HepG2 (cell line): ENCODE measurements at regions not wholly inside any gene's neighbourhood (a gene's known extent, or its start where the extent isn't known, plus 50 kb on each side); places are given as distances from the start of the nearest gene placed in this dataset.

Experiments
- AGO1 ChIP-seq: fragments of 200-400 bp; formaldehyde crosslinking; IDR thresholded peaks from 2 replicates; pipeline ENCODE4 v1.6.1; 2017; ENCODE audit warnings: mild to moderate bottlenecking, low read depth, low read length, moderate library complexity; ENCODE audit not compliant: poor library complexity, severe bottlenecking
- ARNT ChIP-seq: fragments of 450-650 bp; IDR thresholded peaks from 2 replicates; pipeline ENCODE4 v1.6.1; 2017
- CEBPG ChIP-seq: IDR thresholded peaks from 2 replicates; pipeline ENCODE4 v1.6.1; 2016
- EP300 ChIP-seq, 3 experiments: sonication (generic) in 1 of 3; formaldehyde crosslinking in 1 of 3; IDR thresholded peaks; 2 replicates each; pipeline versions ENCODE4 v1.5.1 to v1.6.1; 2011 to 2020; ENCODE audit warnings: low read depth in 2 of 3, low read length in 2 of 3, borderline replicate concordance in 1 of 3, improper control_type of control experiment in 1 of 3, mild to moderate bottlenecking in 1 of 3, missing genetic modification reagents in 1 of 3, moderate library complexity in 1 of 3
- FOSL2 ChIP-seq: sonication (generic); formaldehyde crosslinking; IDR thresholded peaks from 2 replicates; pipeline ENCODE4 v1.4.0; 2020; ENCODE audit warnings: missing genetic modification reagents
- HMG20B ChIP-seq: conservative IDR thresholded peaks from 2 replicates; pipeline ENCODE4 v1.6.1; 2016; ENCODE audit warnings: missing genetic modification reagents, missing compliant biosample characterization
- HNRNPH1 ChIP-seq: fragments of 200-400 bp; formaldehyde crosslinking; optimal IDR thresholded peaks from 2 replicates; pipeline ENCODE3; 2017; ENCODE audit warnings: mild to moderate bottlenecking, low read depth, low read length
- MEIS1 ChIP-seq: sonication (generic); formaldehyde crosslinking; IDR thresholded peaks from 2 replicates; pipeline ENCODE4 v1.9.0; 2021; ENCODE audit warnings: mild to moderate bottlenecking, missing genetic modification reagents, moderate library complexity, borderline replicate concordance
- NFKBIZ ChIP-seq: IDR thresholded peaks from 2 replicates; pipeline ENCODE4 v1.6.1; 2018; ENCODE audit warnings: missing genetic modification reagents, missing compliant biosample characterization
- RXRA ChIP-seq: sonication (generic); formaldehyde crosslinking; IDR thresholded peaks from 2 replicates; pipeline ENCODE4 v1.5.1; 2020; ENCODE audit warnings: missing genetic modification reagents
- SIN3B ChIP-seq: fragments of 150-350 bp; IDR thresholded peaks from 2 replicates; pipeline ENCODE4 v1.6.1; 2014; ENCODE audit warnings: low read length
- SOX13 ChIP-seq, 3 experiments: fragments of 450-650 bp in 1 of 3; sonication (generic) in 1 of 3; formaldehyde crosslinking in 1 of 3; IDR thresholded peaks in 2 of 3; conservative IDR thresholded peaks in 1 of 3; 2 replicates each; pipeline versions ENCODE4 v1.5.0 to v1.6.1; 2016 to 2020; ENCODE audit warnings: antibody characterized with exemption in 1 of 3, mild to moderate bottlenecking in 1 of 3, missing compliant biosample characterization in 1 of 3, missing genetic modification reagents in 1 of 3, moderate library complexity in 1 of 3
- TBL1XR1 ChIP-seq: fragments of 150-350 bp; IDR thresholded peaks from 2 replicates; pipeline ENCODE4 v1.6.1; 2014; ENCODE audit warnings: borderline replicate concordance, low read length; ENCODE audit not compliant: partially characterized antibody
- ZMAT3 ChIP-seq: sonication (generic); formaldehyde crosslinking; conservative IDR thresholded peaks from 2 replicates; pipeline ENCODE4 v1.7.0; 2021; ENCODE audit warnings: missing genetic modification reagents
- ZNF180 ChIP-seq: sonication (generic); formaldehyde crosslinking; IDR thresholded peaks from 2 replicates; pipeline ENCODE4 v1.4.0; 2020; ENCODE audit warnings: low read depth, missing genetic modification reagents, borderline replicate concordance
- ZNF598 ChIP-seq: sonication (generic); formaldehyde crosslinking; IDR thresholded peaks from 2 replicates; pipeline ENCODE4 v1.5.1; 2020; ENCODE audit warnings: mild to moderate bottlenecking, missing genetic modification reagents, borderline replicate concordance
- ZNF629 ChIP-seq: sonication (generic); formaldehyde crosslinking; conservative IDR thresholded peaks from 2 replicates; pipeline ENCODE4 v1.5.0; 2020; ENCODE audit warnings: missing genetic modification reagents
- TF ChIP-seq, protein P1 (sequence below): sonication (generic); formaldehyde crosslinking; IDR thresholded peaks from 2 replicates; pipeline ENCODE4 v1.4.0; 2020; ENCODE audit warnings: mild to moderate bottlenecking, missing genetic modification reagents
- TF ChIP-seq, protein P2 (sequence below): sonication (generic); formaldehyde crosslinking; IDR thresholded peaks from 2 replicates; pipeline ENCODE4 v1.9.0; 2021; ENCODE audit warnings: missing genetic modification reagents, mild to moderate bottlenecking, borderline replicate concordance
- TF ChIP-seq, protein P3 (sequence below): sonication (generic); formaldehyde crosslinking; IDR thresholded peaks from 2 replicates; pipeline ENCODE4 v1.4.0; 2020; ENCODE audit warnings: missing genetic modification reagents

DNA sequence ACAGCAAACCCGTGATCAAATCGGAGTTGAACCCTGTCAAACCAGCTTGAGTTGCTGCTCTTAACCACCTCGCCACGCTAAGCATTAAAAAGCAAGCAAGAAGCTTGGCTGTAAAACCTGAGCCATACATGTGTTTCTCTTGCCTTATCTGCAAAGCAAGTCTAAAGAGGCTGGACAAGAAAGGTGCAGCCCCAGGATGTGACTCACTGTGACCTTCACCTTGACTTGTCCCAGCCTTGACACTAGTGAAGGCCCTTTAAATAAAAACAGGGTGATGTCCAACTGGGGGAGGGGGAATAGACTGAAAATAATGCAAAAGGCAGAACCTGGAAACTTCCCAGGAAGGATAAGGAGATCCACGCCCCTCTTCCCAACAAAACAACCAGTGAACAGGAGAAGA is 127.6 kb upstream of the NPAS2 start (continued):
- TF ChIP-seq, protein P1, sequence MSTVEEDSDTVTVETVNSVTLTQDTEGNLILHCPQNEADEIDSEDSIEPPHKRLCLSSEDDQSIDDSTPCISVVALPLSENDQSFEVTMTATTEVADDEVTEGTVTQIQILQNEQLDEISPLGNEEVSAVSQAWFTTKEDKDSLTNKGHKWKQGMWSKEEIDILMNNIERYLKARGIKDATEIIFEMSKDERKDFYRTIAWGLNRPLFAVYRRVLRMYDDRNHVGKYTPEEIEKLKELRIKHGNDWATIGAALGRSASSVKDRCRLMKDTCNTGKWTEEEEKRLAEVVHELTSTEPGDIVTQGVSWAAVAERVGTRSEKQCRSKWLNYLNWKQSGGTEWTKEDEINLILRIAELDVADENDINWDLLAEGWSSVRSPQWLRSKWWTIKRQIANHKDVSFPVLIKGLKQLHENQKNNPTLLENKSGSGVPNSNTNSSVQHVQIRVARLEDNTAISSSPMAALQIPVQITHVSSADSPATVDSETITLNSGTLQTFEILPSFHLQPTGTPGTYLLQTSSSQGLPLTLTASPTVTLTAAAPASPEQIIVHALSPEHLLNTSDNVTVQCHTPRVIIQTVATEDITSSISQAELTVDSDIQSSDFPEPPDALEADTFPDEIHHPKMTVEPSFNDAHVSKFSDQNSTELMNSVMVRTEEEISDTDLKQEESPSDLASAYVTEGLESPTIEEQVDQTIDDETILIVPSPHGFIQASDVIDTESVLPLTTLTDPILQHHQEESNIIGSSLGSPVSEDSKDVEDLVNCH: no peak
- TF ChIP-seq ZNF180 (CRISPR knock-in tag): no peak
- TF ChIP-seq HMG20B (CRISPR knock-in tag): no peak
- TF ChIP-seq, protein P2, sequence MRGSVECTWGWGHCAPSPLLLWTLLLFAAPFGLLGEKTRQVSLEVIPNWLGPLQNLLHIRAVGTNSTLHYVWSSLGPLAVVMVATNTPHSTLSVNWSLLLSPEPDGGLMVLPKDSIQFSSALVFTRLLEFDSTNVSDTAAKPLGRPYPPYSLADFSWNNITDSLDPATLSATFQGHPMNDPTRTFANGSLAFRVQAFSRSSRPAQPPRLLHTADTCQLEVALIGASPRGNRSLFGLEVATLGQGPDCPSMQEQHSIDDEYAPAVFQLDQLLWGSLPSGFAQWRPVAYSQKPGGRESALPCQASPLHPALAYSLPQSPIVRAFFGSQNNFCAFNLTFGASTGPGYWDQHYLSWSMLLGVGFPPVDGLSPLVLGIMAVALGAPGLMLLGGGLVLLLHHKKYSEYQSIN (CRISPR knock-in tag): no peak
- no peak for TF ChIP-seq CEBPG (CRISPR knock-in tag)
- no peak for TF ChIP-seq AGO1
- no peak for TF ChIP-seq HNRNPH1
- no peak for TF ChIP-seq MEIS1
- TF ChIP-seq SOX13 (IDR thresholded peaks at IDR 0.05): no peak
- peak in 1 of 2 experiments; percentile 35; a peak in 1 of 4 replicates for TF ChIP-seq SOX13 (CRISPR knock-in tag; conservative IDR thresholded peaks at IDR 0.05 in 1 of 2, IDR thresholded peaks at IDR 0.05 in 1 of 2)
- TF ChIP-seq EP300 (IDR thresholded peaks at IDR 0.05; ENCODE audit: low read depth in 2 of 2, low read length in 2 of 2): peak in 1 of 2 experiments; percentile 27; a peak in 1 of 4 replicates
- TF ChIP-seq EP300 (CRISPR knock-in tag; IDR thresholded peaks at IDR 0.05; ENCODE audit: borderline replicate concordance): peak; percentile 34; the same call in 1 of the 2 replicates
- TF ChIP-seq ZNF629 (CRISPR knock-in tag): no peak
- peak; percentile 78; the same call in 1 of the 2 replicates for TF ChIP-seq RXRA (CRISPR knock-in tag)
- TF ChIP-seq TBL1XR1: peak; percentile 59
- TF ChIP-seq ZNF598 (CRISPR knock-in tag): no peak
- peak; percentile 94 for TF ChIP-seq FOSL2 (CRISPR knock-in tag)
- TF ChIP-seq ZMAT3 (CRISPR knock-in tag): no peak
- TF ChIP-seq, protein P3, sequence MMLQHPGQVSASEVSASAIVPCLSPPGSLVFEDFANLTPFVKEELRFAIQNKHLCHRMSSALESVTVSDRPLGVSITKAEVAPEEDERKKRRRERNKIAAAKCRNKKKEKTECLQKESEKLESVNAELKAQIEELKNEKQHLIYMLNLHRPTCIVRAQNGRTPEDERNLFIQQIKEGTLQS (CRISPR knock-in tag): peak; percentile 63; the same call in 1 of the 2 replicates
- no peak for TF ChIP-seq SIN3B
- TF ChIP-seq NFKBIZ (CRISPR knock-in tag): no peak
- TF ChIP-seq ARNT: no peak
